ENCODE measurements at regions not wholly inside any gene's neighbourhood (a gene's known extent, or its start where the extent isn't known, plus 50 kb on each side); places are given as distances from the start of the nearest gene placed in this dataset.

- H3K4me3 ChIP-seq (ENCODE audit: low read depth, low read length) = no peak overlapping the region
- TF ChIP-seq CTCF (IDR thresholded peaks at IDR 0.05; ENCODE audit: low read depth, low read length, missing control alignments) = no peak
- DNase-seq (ENCODE audit: low read depth) = no peak
Measured at GRCh38 chr2:58501371-58502160, 260.4 kb upstream of the FANCL start.

GRCh38 chr2:58497168-58497567 is 256.0 kb upstream of the FANCL start:
- no peak for DNase-seq (ENCODE audit: low read depth)
- no peak for TF ChIP-seq CTCF (IDR thresholded peaks at IDR 0.05; ENCODE audit: low read depth, low read length, missing control alignments)
- H3K4me3 ChIP-seq (ENCODE audit: low read depth, low read length) = no peak overlapping the region

GRCh38 chr2:58495806-58496205 is 254.7 kb upstream of the FANCL start:
- DNase-seq (ENCODE audit: low read depth) = no peak
- H3K4me3 ChIP-seq (ENCODE audit: low read depth, low read length) = no peak overlapping the region
- TF ChIP-seq CTCF (IDR thresholded peaks at IDR 0.05; ENCODE audit: low read depth, low read length, missing control alignments) = no peak

GRCh38 chr2:58494071-58494501 is 253.0 kb upstream of the FANCL start:
- TF ChIP-seq CTCF (IDR thresholded peaks at IDR 0.05; ENCODE audit: low read depth, low read length, missing control alignments) = no peak
- no peak overlapping the region for H3K4me3 ChIP-seq (ENCODE audit: low read depth, low read length)
- DNase-seq (ENCODE audit: low read depth) = no peak

GRCh38 chr2:58484629-58485028 is 243.5 kb upstream of the FANCL start:
- no peak for TF ChIP-seq CTCF (IDR thresholded peaks at IDR 0.05; ENCODE audit: low read depth, low read length, missing control alignments)
- no peak for DNase-seq (ENCODE audit: low read depth)
- H3K4me3 ChIP-seq (ENCODE audit: low read depth, low read length) = no peak overlapping the region

GRCh38 chr2:58484221-58484620 is 243.1 kb upstream of the FANCL start:
- no peak overlapping the region for H3K4me3 ChIP-seq (ENCODE audit: low read depth, low read length)
- no peak for TF ChIP-seq CTCF (IDR thresholded peaks at IDR 0.05; ENCODE audit: low read depth, low read length, missing control alignments)
- DNase-seq (ENCODE audit: low read depth) = no peak

GRCh38 chr2:58483307-58483706 is 242.2 kb upstream of the FANCL start:
- TF ChIP-seq CTCF (IDR thresholded peaks at IDR 0.05; ENCODE audit: low read depth, low read length, missing control alignments) = no peak
- H3K4me3 ChIP-seq (ENCODE audit: low read depth, low read length) = no peak overlapping the region
- no peak for DNase-seq (ENCODE audit: low read depth)
